ENCODE measurements at regions not wholly inside any gene's neighbourhood (a gene's known extent, or its start where the extent isn't known, plus 50 kb on each side); places are given as distances from the start of the nearest gene placed in this dataset.

- Histone ChIP-seq H3K27me3 (ENCODE audit: insufficient read depth in 3 of 3, low read length in 2 of 3) (no peaks in the 10 kb centered on the region), H3K4me3 (no peak overlapping the region), H3K9me3 (no peaks in the 10 kb centered on the region), H3K36me3 (ENCODE audit: insufficient read depth in 1 of 2, low read depth in 1 of 2) (no peaks in the 10 kb centered on the region), H3K27ac (no peak overlapping the region), H3K4me1 (no peaks in the 10 kb centered on the region)
- intact Hi-C loops (cut with DNase I), result no loop called here
- TF ChIP-seq, protein P1, sequence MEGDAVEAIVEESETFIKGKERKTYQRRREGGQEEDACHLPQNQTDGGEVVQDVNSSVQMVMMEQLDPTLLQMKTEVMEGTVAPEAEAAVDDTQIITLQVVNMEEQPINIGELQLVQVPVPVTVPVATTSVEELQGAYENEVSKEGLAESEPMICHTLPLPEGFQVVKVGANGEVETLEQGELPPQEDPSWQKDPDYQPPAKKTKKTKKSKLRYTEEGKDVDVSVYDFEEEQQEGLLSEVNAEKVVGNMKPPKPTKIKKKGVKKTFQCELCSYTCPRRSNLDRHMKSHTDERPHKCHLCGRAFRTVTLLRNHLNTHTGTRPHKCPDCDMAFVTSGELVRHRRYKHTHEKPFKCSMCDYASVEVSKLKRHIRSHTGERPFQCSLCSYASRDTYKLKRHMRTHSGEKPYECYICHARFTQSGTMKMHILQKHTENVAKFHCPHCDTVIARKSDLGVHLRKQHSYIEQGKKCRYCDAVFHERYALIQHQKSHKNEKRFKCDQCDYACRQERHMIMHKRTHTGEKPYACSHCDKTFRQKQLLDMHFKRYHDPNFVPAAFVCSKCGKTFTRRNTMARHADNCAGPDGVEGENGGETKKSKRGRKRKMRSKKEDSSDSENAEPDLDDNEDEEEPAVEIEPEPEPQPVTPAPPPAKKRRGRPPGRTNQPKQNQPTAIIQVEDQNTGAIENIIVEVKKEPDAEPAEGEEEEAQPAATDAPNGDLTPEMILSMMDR (IDR thresholded peaks at IDR 0.05), result no peak
- WGBS, 3 donors, result 95 to 97% (median 96%) methylated on average over 4 of the region's 4 CpGs
- ATAC-seq, result no peak
- no peak for DNase-seq
These were observed 260.9 kb downstream of the MREG start for GRCh38 chr2:215752436-215752835.

DNA sequence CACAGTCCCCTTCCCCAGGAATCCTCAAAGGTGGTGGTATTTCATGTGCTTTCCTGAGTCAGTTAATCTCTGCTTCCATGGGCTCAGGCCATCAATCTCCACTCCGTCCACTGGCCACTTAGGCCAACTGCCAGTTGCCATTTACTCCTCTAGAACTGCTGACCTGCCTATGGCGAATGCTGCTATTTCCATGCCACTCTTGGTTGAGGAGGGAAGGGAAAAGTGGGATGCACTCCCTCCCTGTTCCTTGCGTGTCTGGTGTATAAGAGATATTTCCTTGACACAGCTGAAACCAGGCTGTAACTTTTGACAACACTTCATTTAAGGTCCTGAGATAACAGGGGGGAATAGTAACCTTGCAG lies 261.5 kb downstream of the MREG start:
- 83 to 93% (median 93%) methylated on average over 3 of the region's 3 CpGs for WGBS, 3 donors

DNA sequence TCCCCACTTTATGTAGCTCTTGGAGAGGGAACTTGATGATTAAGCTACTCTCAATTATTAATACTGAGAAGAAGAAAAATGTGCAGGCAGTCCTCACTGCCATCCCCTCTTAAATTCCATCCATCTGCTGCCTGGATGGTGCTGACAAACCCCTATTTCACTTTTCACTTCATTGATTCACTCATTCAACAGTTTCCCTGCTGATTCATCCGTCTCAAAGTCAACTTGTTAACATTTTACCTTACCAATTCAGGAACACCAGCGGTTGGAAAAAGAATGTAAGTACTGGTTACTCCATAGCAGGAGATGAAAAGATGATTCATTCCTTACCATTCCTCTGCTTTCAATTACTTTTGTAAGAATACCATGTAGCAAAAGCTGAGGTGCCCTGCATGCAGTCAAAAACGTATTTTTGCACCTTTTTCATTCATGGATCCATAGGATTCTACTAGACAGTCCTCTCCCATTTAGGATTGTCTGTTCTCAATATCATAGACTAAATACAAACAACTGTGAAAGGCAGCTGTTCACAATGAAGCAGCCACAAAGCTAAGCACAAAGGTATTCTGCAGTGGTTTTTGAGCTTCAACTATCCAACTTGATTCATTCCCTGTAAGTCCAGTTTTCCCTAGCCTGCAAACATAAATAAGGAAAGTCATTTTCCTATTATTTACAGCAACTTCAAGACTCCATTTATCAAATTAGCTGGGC lies 262.0 kb downstream of the MREG start:
- DNase-seq (no peak), ATAC-seq (no peak)
- H3K4me1 ChIP-seq, result no peaks in the 10 kb centered on the region
- no peak overlapping the region for H3K4me3 ChIP-seq
- no peaks in the 10 kb centered on the region for H3K27me3 ChIP-seq (ENCODE audit: insufficient read depth in 3 of 3, low read length in 2 of 3)
- 90 to 99% (median 95%) methylated on average over 3 of the region's 3 CpGs for WGBS, 3 donors
- intact Hi-C loops (cut with DNase I), result no loop called here
- no peak overlapping the region for H3K27ac ChIP-seq
- TF ChIP-seq, protein P1 (IDR thresholded peaks at IDR 0.05), result no peak
- H3K36me3 ChIP-seq (ENCODE audit: insufficient read depth in 1 of 2, low read depth in 1 of 2), result no peaks in the 10 kb centered on the region
- H3K9me3 ChIP-seq, result no peaks in the 10 kb centered on the region

More for the DNA sequence above, 261.5 kb downstream of the MREG start:
- Histone ChIP-seq H3K27me3 (ENCODE audit: insufficient read depth in 3 of 3, low read length in 2 of 3) (no peaks in the 10 kb centered on the region), H3K9me3 (no peaks in the 10 kb centered on the region), H3K4me1 (no peaks in the 10 kb centered on the region), H3K4me3 (no peak overlapping the region), H3K36me3 (ENCODE audit: insufficient read depth in 1 of 2, low read depth in 1 of 2) (no peaks in the 10 kb centered on the region), H3K27ac (no peak overlapping the region)
- DNase-seq (no peak), ATAC-seq (no peak)
- TF ChIP-seq, protein P1 (IDR thresholded peaks at IDR 0.05), result no peak
- intact Hi-C loops (cut with DNase I), result no loop called here

DNA sequence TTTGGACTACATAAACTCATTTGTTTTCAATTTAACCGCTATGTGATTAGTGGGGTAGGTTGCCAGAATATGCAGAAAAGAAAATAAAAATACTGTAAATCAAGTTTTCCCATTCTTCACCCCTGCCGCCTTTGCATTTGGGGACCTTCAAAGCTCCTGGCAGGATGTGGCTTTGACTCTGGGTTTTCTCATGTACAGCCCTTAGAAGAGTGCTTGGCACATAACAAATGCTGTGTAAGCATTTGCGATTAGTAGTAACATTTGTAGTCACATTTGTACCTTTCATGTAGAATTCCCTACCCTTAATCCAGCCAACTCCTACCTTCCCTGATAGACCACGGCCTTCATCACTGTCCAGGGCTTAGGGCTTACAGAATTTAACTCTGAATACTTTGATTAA lies 262.6 kb downstream of the MREG start:
- no peak for DNase-seq
- Histone ChIP-seq H3K36me3 (ENCODE audit: insufficient read depth in 1 of 2, low read depth in 1 of 2) (no peaks in the 10 kb centered on the region), H3K27me3 (ENCODE audit: insufficient read depth in 3 of 3, low read length in 2 of 3) (no peaks in the 10 kb centered on the region), H3K4me1 (no peaks in the 10 kb centered on the region), H3K4me3 (no peak overlapping the region), H3K27ac (no peak overlapping the region), H3K9me3 (no peaks in the 10 kb centered on the region)
- TF ChIP-seq, protein P1 (IDR thresholded peaks at IDR 0.05), result no peak
- intact Hi-C loops (cut with DNase I), result no loop called here
- no peak for ATAC-seq
- 79 to 83% (median 80%) methylated on average over 4 of the region's 4 CpGs for WGBS, 3 donors

Data from psoas muscle (tissue), 7 donors.